RWPE2 (cell line): ENCODE measurements at regions not wholly inside any gene's neighbourhood (a gene's known extent, or its start where the extent isn't known, plus 50 kb on each side); places are given as distances from the start of the nearest gene placed in this dataset.
A peak's percentile ranks its signal among the peaks of the same experiment; 100 is the strongest.

Source experiments
- ATAC-seq: fragments of 200-7000 bp; cut with Tn5 transposase; 3 replicates; pipeline ENCODE4 v1.9.1; 2021; ENCODE audit warnings: low read depth
- DNase-seq: peaks from one replicate; pipeline ENCODE4 v3.0.0-alpha.2; 2020; ENCODE audit warnings: low spot score
- H3K27ac ChIP-seq: fragments of 450-650 bp; 2 replicates; pipeline ENCODE4 v1.5.1; 2017; ENCODE audit warnings: mild to moderate bottlenecking; ENCODE audit not compliant: poor library complexity, severe bottlenecking
- H3K27me3 ChIP-seq: fragments of 250-450 bp; sonication (Bioruptor Pico); 2 replicates; pipeline ENCODE4 v1.5.1; 2021; ENCODE audit warnings: mild to moderate bottlenecking, moderate library complexity; ENCODE audit not compliant: insufficient read depth, poor library complexity, severe bottlenecking
- H3K36me3 ChIP-seq: fragments of 250-450 bp; sonication (Bioruptor Pico); 2 replicates; pipeline ENCODE4 v1.5.1; 2020; ENCODE audit warnings: low read depth, mild to moderate bottlenecking, moderate library complexity
- H3K4me1 ChIP-seq: fragments of 250-450 bp; sonication (Bioruptor Pico); 2 replicates; pipeline ENCODE4 v1.5.1; 2021; ENCODE audit warnings: mild to moderate bottlenecking, moderate library complexity; ENCODE audit not compliant: insufficient read depth, poor library complexity, severe bottlenecking
- H3K4me3 ChIP-seq: fragments of 250-450 bp; sonication (Bioruptor Pico); 2 replicates; pipeline ENCODE4 v1.5.1; 2021; ENCODE audit warnings: mild to moderate bottlenecking, moderate library complexity; ENCODE audit not compliant: severe bottlenecking
- H3K9me3 ChIP-seq: fragments of 250-450 bp; sonication (Bioruptor Pico); 2 replicates; pipeline ENCODE4 v1.5.1; 2021; ENCODE audit warnings: mild to moderate bottlenecking, moderate library complexity; ENCODE audit not compliant: severe bottlenecking
- CTCF ChIP-seq: fragments of 450-650 bp; IDR thresholded peaks from one replicate; pipeline ENCODE4 v1.5.1; 2017; ENCODE audit warnings: mild to moderate bottlenecking, moderate library complexity; ENCODE audit not compliant: poor library complexity, severe bottlenecking

- H3K9me3 ChIP-seq = no peaks in the 10 kb centered on the region
- ATAC-seq (no peak), DNase-seq (no peak)
- H3K4me3 ChIP-seq = no peak overlapping the region
- no peaks in the 10 kb centered on the region for H3K4me1 ChIP-seq
- no peaks in the 10 kb centered on the region for H3K36me3 ChIP-seq
- H3K27me3 ChIP-seq = no peaks in the 10 kb centered on the region
- H3K27ac ChIP-seq = no peak overlapping the region
- no peak for TF ChIP-seq CTCF
Observed at GRCh38 chr2:7281231-7282201, 364.3 kb downstream of the RNF144A start.

- ATAC-seq = no peak
- no peaks in the 10 kb centered on the region for H3K9me3 ChIP-seq
- H3K27me3 ChIP-seq = no peaks in the 10 kb centered on the region
- DNase-seq = no peak
- no peaks in the 10 kb centered on the region for H3K36me3 ChIP-seq
- H3K27ac ChIP-seq = no peak overlapping the region
- peaks cover 8% of the 10 kb centered on the region for H3K4me1 ChIP-seq
- no peak for TF ChIP-seq CTCF
- H3K4me3 ChIP-seq = no peak overlapping the region
Observed at GRCh38 chr2:7286120-7286519, 368.9 kb downstream of the RNF144A start.

- DNase-seq (peak; percentile 67), ATAC-seq (peak; percentile 99)
- Histone ChIP-seq H3K27me3 (no peaks in the 10 kb centered on the region), H3K4me3 (no peak overlapping the region), H3K27ac (peak overlapping the region; percentile 17), H3K9me3 (no peaks in the 10 kb centered on the region), H3K4me1 (peaks cover 8% of the 10 kb centered on the region), H3K36me3 (no peaks in the 10 kb centered on the region)
- TF ChIP-seq CTCF = no peak
Observed at GRCh38 chr2:7288484-7288883, 371.3 kb downstream of the RNF144A start.

- no peak overlapping the region for H3K4me3 ChIP-seq
- DNase-seq = no peak
- no peaks in the 10 kb centered on the region for H3K9me3 ChIP-seq
- H3K36me3 ChIP-seq = no peaks in the 10 kb centered on the region
- no peak for TF ChIP-seq CTCF
- peaks cover 8% of the 10 kb centered on the region for H3K4me1 ChIP-seq
- ATAC-seq = no peak
- H3K27me3 ChIP-seq = no peaks in the 10 kb centered on the region
- H3K27ac ChIP-seq = no peak overlapping the region
Observed at GRCh38 chr2:7289697-7290096, 372.5 kb downstream of the RNF144A start.

- H3K4me3 ChIP-seq = no peak overlapping the region
- DNase-seq = no peak
- H3K4me1 ChIP-seq = peaks cover 8% of the 10 kb centered on the region
- no peaks in the 10 kb centered on the region for H3K27me3 ChIP-seq
- no peak for TF ChIP-seq CTCF
- no peak overlapping the region for H3K27ac ChIP-seq
- H3K9me3 ChIP-seq = no peaks in the 10 kb centered on the region
- no peak for ATAC-seq
- H3K36me3 ChIP-seq = no peaks in the 10 kb centered on the region
Observed at GRCh38 chr2:7292154-7292691, 375.0 kb downstream of the RNF144A start.
